Testis (tissue), 2 donors: ENCODE measurements at regions not wholly inside any gene's neighbourhood (a gene's known extent, or its start where the extent isn't known, plus 50 kb on each side); places are given as distances from the start of the nearest gene placed in this dataset.

Source experiments
- POLR2A ChIP-seq: fragments of 450-650 bp; IDR thresholded peaks from one replicate; pipeline ENCODE4 v1.6.1; 2017; ENCODE audit warnings: antibody characterized with exemption, mild to moderate bottlenecking, moderate library complexity
- TF ChIP-seq, protein P1 (sequence below), 3 experiments: fragments of 450-650 bp in 2 of 3; fragments of 200-600 bp in 1 of 3; sonication (generic) in 1 of 3; IDR thresholded peaks; one replicate each; pipeline ENCODE4 v1.5.1; 2016 to 2019; ENCODE audit warnings: antibody characterized with exemption in 3 of 3, mild to moderate bottlenecking in 2 of 3, moderate library complexity in 1 of 3

DNA sequence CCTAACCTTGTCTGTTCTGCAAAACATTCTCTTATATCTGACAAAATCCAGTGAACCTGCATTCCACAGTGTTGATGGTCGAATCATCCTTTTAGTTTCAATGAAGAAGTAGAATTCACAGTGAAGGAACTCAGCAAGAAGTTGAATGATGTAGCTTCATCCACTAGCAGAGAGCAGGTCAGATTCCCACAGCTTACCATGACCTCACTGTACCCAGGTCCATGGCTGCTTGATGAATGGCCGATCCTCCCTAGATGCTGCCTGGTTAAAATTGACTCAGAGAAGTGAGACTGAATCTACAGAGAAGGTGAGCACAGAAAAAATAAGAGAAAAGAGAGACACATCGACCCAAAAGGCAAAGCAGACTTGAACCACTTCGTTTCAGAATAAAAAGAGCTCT lies 906.0 kb upstream of the CHAC2 start:
- TF ChIP-seq, protein P1, sequence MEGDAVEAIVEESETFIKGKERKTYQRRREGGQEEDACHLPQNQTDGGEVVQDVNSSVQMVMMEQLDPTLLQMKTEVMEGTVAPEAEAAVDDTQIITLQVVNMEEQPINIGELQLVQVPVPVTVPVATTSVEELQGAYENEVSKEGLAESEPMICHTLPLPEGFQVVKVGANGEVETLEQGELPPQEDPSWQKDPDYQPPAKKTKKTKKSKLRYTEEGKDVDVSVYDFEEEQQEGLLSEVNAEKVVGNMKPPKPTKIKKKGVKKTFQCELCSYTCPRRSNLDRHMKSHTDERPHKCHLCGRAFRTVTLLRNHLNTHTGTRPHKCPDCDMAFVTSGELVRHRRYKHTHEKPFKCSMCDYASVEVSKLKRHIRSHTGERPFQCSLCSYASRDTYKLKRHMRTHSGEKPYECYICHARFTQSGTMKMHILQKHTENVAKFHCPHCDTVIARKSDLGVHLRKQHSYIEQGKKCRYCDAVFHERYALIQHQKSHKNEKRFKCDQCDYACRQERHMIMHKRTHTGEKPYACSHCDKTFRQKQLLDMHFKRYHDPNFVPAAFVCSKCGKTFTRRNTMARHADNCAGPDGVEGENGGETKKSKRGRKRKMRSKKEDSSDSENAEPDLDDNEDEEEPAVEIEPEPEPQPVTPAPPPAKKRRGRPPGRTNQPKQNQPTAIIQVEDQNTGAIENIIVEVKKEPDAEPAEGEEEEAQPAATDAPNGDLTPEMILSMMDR (IDR thresholded peaks at IDR 0.05): no peak
- TF ChIP-seq POLR2A: no peak
